Heart left ventricle (tissue), 16 donors: ENCODE measurements at regions not wholly inside any gene's neighbourhood (a gene's known extent, or its start where the extent isn't known, plus 50 kb on each side); places are given as distances from the start of the nearest gene placed in this dataset.

ENCODE experiments used
- ATAC-seq, 4 donors: fragments of 200-7000 bp; cut with Tn5 transposase; one replicate each; pipeline ENCODE4 v1.9.1; 2020 to 2022; ENCODE audit warnings: moderate library complexity in 4 of 4, mild to moderate bottlenecking in 3 of 4, moderate number of reproducible peaks in 1 of 4
- DNase-seq, 5 donors: peaks; one replicate each; pipeline ENCODE4 v3.0.0-alpha.2; 2020
- H3K27ac ChIP-seq, 12 donors: fragments of 200-600 bp; sonication (generic) in 4 of 12; one replicate each; pipeline versions ENCODE4 v1.5.0 to v1.8.0; 2016 to 2022; ENCODE audit warnings: mild to moderate bottlenecking in 2 of 12
- H3K27me3 ChIP-seq, 9 donors: fragments of 200-600 bp; sonication (generic) in 2 of 9; one replicate each; pipeline versions ENCODE4 v1.5.1 to v1.8.0; 2016 to 2022; ENCODE audit warnings: mild to moderate bottlenecking in 3 of 9
- H3K36me3 ChIP-seq, 9 donors: fragments of 200-600 bp; sonication (generic) in 2 of 9; one replicate each; pipeline versions ENCODE4 v1.5.0 to v1.8.0; 2018 to 2022; ENCODE audit warnings: mild to moderate bottlenecking in 2 of 9
- H3K4me1 ChIP-seq, 12 donors: fragments of 200-600 bp; sonication (generic) in 4 of 12; one replicate each; pipeline versions ENCODE4 v1.5.0 to v1.8.0; 2016 to 2022; ENCODE audit warnings: mild to moderate bottlenecking in 3 of 12
- H3K4me3 ChIP-seq, 12 donors: fragments of 200-600 bp; sonication (generic) in 4 of 12; one replicate each; pipeline versions ENCODE4 v1.5.0 to v1.8.0; 2017 to 2022; ENCODE audit warnings: mild to moderate bottlenecking in 9 of 12, moderate library complexity in 4 of 12
- H3K9me3 ChIP-seq, 12 donors: fragments of 200-600 bp; sonication (generic) in 4 of 12; one replicate each; pipeline versions ENCODE4 v1.5.0 to v1.8.0; 2016 to 2022; ENCODE audit warnings: mild to moderate bottlenecking in 1 of 12
- POLR2A ChIP-seq, 2 donors: fragments of 450-650 bp; IDR thresholded peaks; one replicate each; pipeline ENCODE4 v1.6.1; 2017; ENCODE audit warnings: antibody characterized with exemption in 2 of 2, mild to moderate bottlenecking in 2 of 2, moderate library complexity in 2 of 2
- WGBS, 4 donors: extraction: QIAGEN DNeasy Blood & Tissue Kit in 2 of 4; methylation state at CpG; one replicate each; pipeline versions ENCODE4 v1.1.5 to v1.1.7; 2013 to 2018; 5-methylcytosine and 5-hydroxymethylcytosine counted together
- intact Hi-C, 10 donors: fragments of 100-400 bp; cut with DNase I; formaldehyde crosslinking; loops; one replicate each; pipeline versions ENCODE4 v1.11.1 to v1.14.2; 2022
- TF ChIP-seq, protein P1 (sequence below), 12 donors: fragments of 200-600 bp; sonication (generic) in 4 of 12; IDR thresholded peaks; one replicate each; pipeline versions ENCODE4 v1.5.0 to v1.8.0; 2018 to 2022; ENCODE audit warnings: antibody characterized with exemption in 12 of 12, mild to moderate bottlenecking in 5 of 12
- donor health status: ischemic (EF 13 %, LVEDD 7.1; RV severe dilation, severe dysfunction).
- donor health status: healthy with polysubstance abuse.
- donor health status: DM: no; HTN: yes; CAD: no.
- donor health status: DM: no; HTN: no; CAD: no.
- donor health status: ischemic (EF 25% LVEDD 6.9; RV normal size, moderate dysfunction).
- donor health status: ischemic (EF 25% LVEDD 5.7; RV mildly dilated, moderate dysfunction).
- donor health status: healthy.
- donor health status: DM: yes; HTN: yes; CAD: no.
- donor health status: ischemic (EF 35%, LVEDD 5.7; RV mildly dilated, moderate dysfunction).
- donor health status: nonischemic (EF 11% LVEDD 7.7; RV severe dilation, severe dysfunction).
- donor health status: DM: yes; HTN: yes; CAD: no.
- donor health status: PGD.
- donor health status: ischemic (EF 29% LVEDD 5.4; RV normal size, mild dysfunction).
- donor health status: nonischemic (EF 23%, LVEDD 6.1; RV moderate dilation, normal function).

DNA sequence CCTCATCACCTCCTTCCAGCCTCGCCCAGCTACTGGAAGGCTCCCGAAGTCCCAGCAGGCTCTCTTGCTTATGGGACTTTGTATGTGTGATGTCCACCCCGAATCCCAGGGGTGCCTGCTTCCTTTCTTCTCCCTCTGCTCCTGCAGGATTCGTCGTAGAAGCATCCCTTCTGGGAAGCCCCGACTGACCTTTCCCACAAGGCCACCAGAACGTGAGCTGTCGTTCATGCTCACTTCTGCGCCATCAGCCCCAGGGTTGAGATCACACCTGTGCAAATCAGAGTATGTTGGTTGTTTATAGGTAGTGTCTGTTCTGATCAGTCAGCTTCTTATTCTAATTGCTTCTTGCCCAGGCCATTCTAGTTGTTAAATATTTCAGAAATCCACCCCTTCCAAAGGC is 101.8 kb downstream of the HS1BP3 start:
- Histone ChIP-seq H3K4me1 (peaks cover 0 to 9% (median 0%) of the 10 kb centered on the region in 12 donors), H3K27ac (no peak overlapping the region), H3K4me3 (no peak overlapping the region), H3K36me3 (no peaks in the 10 kb centered on the region), H3K27me3 (no peaks in the 10 kb centered on the region), H3K9me3 (peaks cover 0 to 4% (median 0%) of the 10 kb centered on the region in 12 donors)
- no peak for DNase-seq
- WGBS, 4 donors = 72 to 80% (median 76%) methylated on average over 9 of the region's 9 CpGs
- no peak for TF ChIP-seq POLR2A (IDR thresholded peaks at IDR 0.05)
- TF ChIP-seq, protein P1, sequence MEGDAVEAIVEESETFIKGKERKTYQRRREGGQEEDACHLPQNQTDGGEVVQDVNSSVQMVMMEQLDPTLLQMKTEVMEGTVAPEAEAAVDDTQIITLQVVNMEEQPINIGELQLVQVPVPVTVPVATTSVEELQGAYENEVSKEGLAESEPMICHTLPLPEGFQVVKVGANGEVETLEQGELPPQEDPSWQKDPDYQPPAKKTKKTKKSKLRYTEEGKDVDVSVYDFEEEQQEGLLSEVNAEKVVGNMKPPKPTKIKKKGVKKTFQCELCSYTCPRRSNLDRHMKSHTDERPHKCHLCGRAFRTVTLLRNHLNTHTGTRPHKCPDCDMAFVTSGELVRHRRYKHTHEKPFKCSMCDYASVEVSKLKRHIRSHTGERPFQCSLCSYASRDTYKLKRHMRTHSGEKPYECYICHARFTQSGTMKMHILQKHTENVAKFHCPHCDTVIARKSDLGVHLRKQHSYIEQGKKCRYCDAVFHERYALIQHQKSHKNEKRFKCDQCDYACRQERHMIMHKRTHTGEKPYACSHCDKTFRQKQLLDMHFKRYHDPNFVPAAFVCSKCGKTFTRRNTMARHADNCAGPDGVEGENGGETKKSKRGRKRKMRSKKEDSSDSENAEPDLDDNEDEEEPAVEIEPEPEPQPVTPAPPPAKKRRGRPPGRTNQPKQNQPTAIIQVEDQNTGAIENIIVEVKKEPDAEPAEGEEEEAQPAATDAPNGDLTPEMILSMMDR (IDR thresholded peaks at IDR 0.05) = no peak
- intact Hi-C loops = no loop called here
- no peak for ATAC-seq

DNA sequence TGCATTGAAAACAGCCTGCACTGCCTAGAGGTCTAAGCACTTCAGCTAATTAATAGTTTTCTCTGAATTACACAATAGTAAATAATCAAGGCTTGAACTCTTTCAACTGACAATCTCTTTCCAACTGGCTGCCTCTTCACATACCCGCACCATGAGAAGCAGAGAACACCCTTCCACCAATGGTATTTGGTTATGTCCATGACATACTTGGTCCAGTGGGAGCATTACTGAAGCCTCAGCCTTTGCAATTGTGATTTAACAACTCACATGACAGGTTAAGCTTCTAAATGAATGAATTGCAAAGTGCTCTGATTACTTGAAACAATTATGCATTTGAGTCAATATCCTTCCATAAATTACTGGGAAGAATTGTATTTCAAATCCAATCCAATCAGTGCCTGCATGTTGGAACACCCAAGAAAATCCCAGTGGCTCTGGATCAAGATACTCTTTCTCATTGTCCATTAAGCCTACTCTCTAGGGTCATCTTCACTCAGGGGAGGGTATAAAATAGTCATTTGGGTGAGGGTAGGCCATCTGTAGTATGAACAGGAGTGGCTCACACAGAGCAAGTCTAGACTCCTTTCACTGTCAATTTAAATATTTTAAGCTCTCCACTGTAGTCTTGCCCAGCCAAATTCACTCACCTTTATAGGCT is 101.1 kb downstream of the HS1BP3 start:
- H3K4me1 ChIP-seq = peaks cover 0 to 7% (median 0%) of the 10 kb centered on the region in 12 donors
- peaks cover 0 to 4% (median 0%) of the 10 kb centered on the region in 12 donors for H3K9me3 ChIP-seq
- no peak for DNase-seq
- H3K27me3 ChIP-seq = no peaks in the 10 kb centered on the region
- TF ChIP-seq POLR2A (IDR thresholded peaks at IDR 0.05) = no peak
- intact Hi-C loops = no loop called here
- H3K27ac ChIP-seq = no peak overlapping the region
- H3K36me3 ChIP-seq = no peaks in the 10 kb centered on the region
- ATAC-seq = no peak
- H3K4me3 ChIP-seq = no peak overlapping the region
- WGBS, 4 donors = 86 to 96% (median 89%) methylated on average over 1 of the region's 1 CpG

DNA sequence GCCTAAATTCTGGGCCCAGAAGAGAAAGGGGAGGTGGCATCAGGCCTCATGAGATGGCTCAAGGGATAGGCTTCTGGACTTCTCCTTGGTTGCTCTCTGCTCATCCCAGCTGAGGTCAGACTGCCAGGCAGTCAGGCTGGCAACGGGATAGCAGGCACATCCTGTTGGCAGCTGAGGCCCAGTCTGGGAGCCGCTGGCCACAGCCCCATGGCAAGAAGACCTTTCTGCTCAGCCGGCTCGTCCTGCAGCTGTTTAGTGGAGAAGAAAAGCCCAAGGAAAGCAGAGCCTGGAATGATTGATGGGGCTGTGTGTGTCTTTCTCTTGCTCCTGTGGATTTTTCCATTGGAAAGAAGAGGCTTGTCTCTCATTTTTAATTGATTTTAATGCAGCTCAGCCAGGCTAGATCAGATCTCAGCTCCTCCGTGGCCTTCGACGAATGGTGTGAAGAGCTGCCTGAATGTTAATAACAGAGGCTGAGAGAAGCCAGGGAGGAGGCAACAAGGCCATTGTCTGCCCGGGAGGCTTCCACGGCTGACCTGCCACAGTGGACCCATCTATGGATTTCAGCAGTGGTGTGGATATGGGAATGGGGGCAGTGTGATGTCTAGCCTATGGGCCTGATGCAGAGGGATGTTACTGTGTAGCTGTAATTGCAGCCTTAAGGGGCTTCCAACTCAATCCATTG is 99.5 kb downstream of the HS1BP3 start:
- Histone ChIP-seq H3K27ac (no peak overlapping the region), H3K4me1 (peaks cover 0 to 7% (median 0%) of the 10 kb centered on the region in 12 donors), H3K36me3 (no peaks in the 10 kb centered on the region), H3K27me3 (no peaks in the 10 kb centered on the region), H3K9me3 (no peaks in the 10 kb centered on the region), H3K4me3 (no peak overlapping the region)
- DNase-seq = peak in 2 of 5 donors; percentile 11 to 70
- ATAC-seq = peak; percentile 79 to 91 (median 82)
- WGBS, 4 donors = 50 to 61% (median 54%) methylated on average over 9 of the region's 9 CpGs
- intact Hi-C loops = no loop called here
- TF ChIP-seq, protein P1 (IDR thresholded peaks at IDR 0.05) = no peak
- TF ChIP-seq POLR2A (IDR thresholded peaks at IDR 0.05) = no peak

DNA sequence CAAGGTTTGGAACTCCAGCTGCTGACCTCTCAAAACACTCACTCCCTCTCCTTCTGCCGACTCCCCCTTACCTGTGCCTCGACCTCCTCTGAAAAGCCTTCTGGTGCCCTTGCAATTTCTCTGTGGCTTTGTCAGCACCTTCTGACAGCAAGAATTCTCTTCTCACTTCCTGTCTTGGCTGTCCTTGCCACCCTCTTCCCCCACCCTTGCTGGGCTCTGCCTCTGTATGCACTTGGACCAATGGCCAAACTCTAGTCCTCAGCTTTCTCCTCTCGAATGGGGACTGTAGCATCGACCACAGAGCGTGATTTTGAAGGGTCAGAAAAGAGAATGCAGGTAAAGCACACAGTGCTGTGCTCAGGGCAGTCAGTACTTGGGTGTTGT is 99.0 kb downstream of the HS1BP3 start:
- Histone ChIP-seq H3K9me3 (no peaks in the 10 kb centered on the region), H3K36me3 (no peaks in the 10 kb centered on the region), H3K4me1 (peaks cover 0 to 7% (median 0%) of the 10 kb centered on the region in 12 donors), H3K27me3 (no peaks in the 10 kb centered on the region), H3K4me3 (no peak overlapping the region), H3K27ac (no peak overlapping the region)
- no peak for DNase-seq
- TF ChIP-seq POLR2A (IDR thresholded peaks at IDR 0.05) = no peak
- TF ChIP-seq, protein P1 (IDR thresholded peaks at IDR 0.05) = no peak
- intact Hi-C loops = no loop called here
- no peak for ATAC-seq
- 86 to 95% (median 86%) methylated on average over 5 of the region's 5 CpGs for WGBS, 4 donors
